ENCODE measurements at regions not wholly inside any gene's neighbourhood (a gene's known extent, or its start where the extent isn't known, plus 50 kb on each side); places are given as distances from the start of the nearest gene placed in this dataset.

DNA sequence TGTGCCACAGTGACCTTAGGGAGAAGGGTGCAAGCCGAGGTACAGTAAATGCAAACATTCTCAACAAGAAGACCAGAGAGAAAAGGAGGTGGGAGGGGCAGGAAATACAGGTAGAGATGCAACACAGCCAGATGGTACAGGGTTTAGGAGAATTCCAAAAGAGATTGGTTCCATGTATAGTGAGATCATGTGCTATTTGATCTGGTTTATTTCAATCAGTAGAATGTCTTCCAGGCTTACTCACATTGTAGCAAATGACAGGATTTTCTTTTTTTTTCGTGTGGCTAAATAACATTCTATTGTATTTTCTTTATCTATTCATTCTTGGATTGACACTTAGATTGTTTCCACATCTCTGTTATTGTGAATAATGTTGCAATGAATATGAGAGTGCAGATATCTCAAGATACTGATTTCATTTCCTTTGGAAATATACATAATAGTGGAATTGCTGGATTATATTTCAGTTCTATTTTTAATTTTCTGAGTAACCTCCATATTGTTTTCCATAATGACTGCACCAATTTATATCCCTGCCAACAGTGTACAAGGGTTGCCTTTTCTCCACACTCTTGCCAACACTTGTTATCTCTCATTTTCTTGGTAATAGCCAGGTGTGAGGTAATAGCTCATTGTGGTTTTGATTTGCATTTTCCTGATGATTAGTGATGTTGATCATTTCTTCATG, 107.8 kb upstream of the GAS1 start:
- Histone ChIP-seq H3K9me3 (ENCODE audit: severe bottlenecking) (no peaks in the 10 kb centered on the region), H3K27ac (no peak overlapping the region), H3K4me3 (ENCODE audit: low read depth, low read length) (no peak overlapping the region), H3K36me3 (no peaks in the 10 kb centered on the region), H3K27me3 (ENCODE audit: insufficient read depth, low read depth, severe bottlenecking) (peaks cover 21% of the 10 kb centered on the region)
- TF ChIP-seq, protein P1, sequence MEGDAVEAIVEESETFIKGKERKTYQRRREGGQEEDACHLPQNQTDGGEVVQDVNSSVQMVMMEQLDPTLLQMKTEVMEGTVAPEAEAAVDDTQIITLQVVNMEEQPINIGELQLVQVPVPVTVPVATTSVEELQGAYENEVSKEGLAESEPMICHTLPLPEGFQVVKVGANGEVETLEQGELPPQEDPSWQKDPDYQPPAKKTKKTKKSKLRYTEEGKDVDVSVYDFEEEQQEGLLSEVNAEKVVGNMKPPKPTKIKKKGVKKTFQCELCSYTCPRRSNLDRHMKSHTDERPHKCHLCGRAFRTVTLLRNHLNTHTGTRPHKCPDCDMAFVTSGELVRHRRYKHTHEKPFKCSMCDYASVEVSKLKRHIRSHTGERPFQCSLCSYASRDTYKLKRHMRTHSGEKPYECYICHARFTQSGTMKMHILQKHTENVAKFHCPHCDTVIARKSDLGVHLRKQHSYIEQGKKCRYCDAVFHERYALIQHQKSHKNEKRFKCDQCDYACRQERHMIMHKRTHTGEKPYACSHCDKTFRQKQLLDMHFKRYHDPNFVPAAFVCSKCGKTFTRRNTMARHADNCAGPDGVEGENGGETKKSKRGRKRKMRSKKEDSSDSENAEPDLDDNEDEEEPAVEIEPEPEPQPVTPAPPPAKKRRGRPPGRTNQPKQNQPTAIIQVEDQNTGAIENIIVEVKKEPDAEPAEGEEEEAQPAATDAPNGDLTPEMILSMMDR (IDR thresholded peaks at IDR 0.05; ENCODE audit: low read depth, low read length): no peak
- DNase-seq: no peak

DNA sequence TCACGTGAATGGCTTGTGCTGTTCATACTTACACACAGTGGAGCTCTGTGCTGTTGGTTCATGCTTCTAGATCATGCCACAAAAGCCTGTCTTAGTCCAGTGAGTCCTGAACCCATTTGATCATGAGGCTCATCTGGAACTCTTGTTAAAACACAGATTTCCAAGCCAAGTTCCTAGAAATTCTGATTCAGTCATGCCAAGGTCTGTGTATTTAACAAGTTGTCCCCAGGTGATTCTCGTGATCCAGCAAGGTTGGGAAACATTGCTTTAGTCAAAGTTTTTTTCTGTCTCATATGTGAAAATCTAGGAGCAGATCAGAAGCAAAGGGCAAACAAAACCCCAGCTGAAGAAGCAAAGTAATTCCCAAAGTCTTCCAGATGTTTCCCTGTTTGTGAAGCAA, 112.5 kb upstream of the GAS1 start:
- Histone ChIP-seq H3K9me3 (ENCODE audit: severe bottlenecking) (no peaks in the 10 kb centered on the region), H3K4me3 (ENCODE audit: low read depth, low read length) (no peak overlapping the region), H3K36me3 (no peaks in the 10 kb centered on the region), H3K27ac (no peak overlapping the region), H3K27me3 (ENCODE audit: insufficient read depth, low read depth, severe bottlenecking) (peaks cover 49% of the 10 kb centered on the region)
- TF ChIP-seq, protein P1 (IDR thresholded peaks at IDR 0.05; ENCODE audit: low read depth, low read length): no peak
- DNase-seq: no peak

- peaks cover 57% of the 10 kb centered on the region for H3K27me3 ChIP-seq (ENCODE audit: insufficient read depth, low read depth, severe bottlenecking)
- no peaks in the 10 kb centered on the region for H3K36me3 ChIP-seq
- H3K9me3 ChIP-seq (ENCODE audit: severe bottlenecking): no peaks in the 10 kb centered on the region
- TF ChIP-seq, protein P1 (IDR thresholded peaks at IDR 0.05; ENCODE audit: low read depth, low read length): no peak
- H3K27ac ChIP-seq: no peak overlapping the region
- no peak overlapping the region for H3K4me3 ChIP-seq (ENCODE audit: low read depth, low read length)
- DNase-seq: no peak
These were observed 115.4 kb upstream of the GAS1 start for GRCh38 chr9:87062746-87063145.

GRCh38 chr9:87063246-87063645, 115.9 kb upstream of the GAS1 start:
- H3K27ac ChIP-seq: no peak overlapping the region
- no peak overlapping the region for H3K4me3 ChIP-seq (ENCODE audit: low read depth, low read length)
- H3K27me3 ChIP-seq (ENCODE audit: insufficient read depth, low read depth, severe bottlenecking): peaks cover 58% of the 10 kb centered on the region
- TF ChIP-seq, protein P1 (IDR thresholded peaks at IDR 0.05; ENCODE audit: low read depth, low read length): no peak
- no peaks in the 10 kb centered on the region for H3K36me3 ChIP-seq
- no peak for DNase-seq
- no peaks in the 10 kb centered on the region for H3K9me3 ChIP-seq (ENCODE audit: severe bottlenecking)

DNA sequence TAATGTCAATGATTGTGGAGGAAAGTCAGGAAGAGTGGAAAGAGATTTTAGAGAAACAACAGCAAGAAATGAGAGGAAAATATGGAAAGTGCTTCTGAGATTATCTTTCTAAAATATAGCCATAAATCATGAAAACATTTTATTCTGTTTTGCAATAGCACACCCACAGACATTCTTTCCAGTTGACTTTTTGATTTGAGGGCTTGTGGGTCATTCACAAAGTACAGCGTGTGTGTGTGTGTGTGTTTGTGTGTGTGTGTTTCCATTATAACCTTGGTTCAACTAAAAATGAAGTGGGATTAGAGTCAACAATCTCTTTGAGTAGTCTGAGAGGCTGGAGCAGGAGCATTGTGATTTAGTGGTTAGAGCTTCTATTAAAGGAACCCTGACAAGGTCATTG, 116.6 kb upstream of the GAS1 start:
- TF ChIP-seq, protein P1 (IDR thresholded peaks at IDR 0.05; ENCODE audit: low read depth, low read length): no peak
- DNase-seq: no peak
- Histone ChIP-seq H3K4me3 (ENCODE audit: low read depth, low read length) (no peak overlapping the region), H3K9me3 (ENCODE audit: severe bottlenecking) (no peaks in the 10 kb centered on the region), H3K36me3 (no peaks in the 10 kb centered on the region), H3K27ac (no peak overlapping the region), H3K27me3 (ENCODE audit: insufficient read depth, low read depth, severe bottlenecking) (peaks cover 58% of the 10 kb centered on the region)

DNA sequence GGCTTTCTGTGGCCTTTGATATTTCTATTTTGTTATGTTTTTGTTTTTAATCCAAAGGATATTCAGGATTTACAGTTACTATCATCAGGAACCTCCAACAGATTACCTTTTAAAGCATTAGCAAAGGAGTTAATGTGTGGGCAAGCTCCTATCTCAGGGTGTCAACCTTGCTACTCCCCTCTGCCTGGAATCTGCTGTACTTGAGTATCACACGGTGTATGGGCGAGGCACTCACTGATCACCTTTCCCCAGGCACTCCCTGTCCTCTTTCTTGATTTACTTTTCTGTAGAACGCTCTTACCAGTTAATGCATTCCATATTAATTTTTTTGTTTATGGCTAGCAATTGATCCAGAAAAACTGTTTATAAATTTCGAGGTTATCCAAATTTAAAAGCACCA, 117.0 kb upstream of the GAS1 start:
- Histone ChIP-seq H3K4me3 (ENCODE audit: low read depth, low read length) (no peak overlapping the region), H3K9me3 (ENCODE audit: severe bottlenecking) (no peaks in the 10 kb centered on the region), H3K27me3 (ENCODE audit: insufficient read depth, low read depth, severe bottlenecking) (peaks cover 58% of the 10 kb centered on the region), H3K27ac (no peak overlapping the region), H3K36me3 (no peaks in the 10 kb centered on the region)
- TF ChIP-seq, protein P1 (IDR thresholded peaks at IDR 0.05; ENCODE audit: low read depth, low read length): no peak
- DNase-seq: no peak
